ENCODE measurements at regions not wholly inside any gene's neighbourhood (a gene's known extent, or its start where the extent isn't known, plus 50 kb on each side); places are given as distances from the start of the nearest gene placed in this dataset.

DNA sequence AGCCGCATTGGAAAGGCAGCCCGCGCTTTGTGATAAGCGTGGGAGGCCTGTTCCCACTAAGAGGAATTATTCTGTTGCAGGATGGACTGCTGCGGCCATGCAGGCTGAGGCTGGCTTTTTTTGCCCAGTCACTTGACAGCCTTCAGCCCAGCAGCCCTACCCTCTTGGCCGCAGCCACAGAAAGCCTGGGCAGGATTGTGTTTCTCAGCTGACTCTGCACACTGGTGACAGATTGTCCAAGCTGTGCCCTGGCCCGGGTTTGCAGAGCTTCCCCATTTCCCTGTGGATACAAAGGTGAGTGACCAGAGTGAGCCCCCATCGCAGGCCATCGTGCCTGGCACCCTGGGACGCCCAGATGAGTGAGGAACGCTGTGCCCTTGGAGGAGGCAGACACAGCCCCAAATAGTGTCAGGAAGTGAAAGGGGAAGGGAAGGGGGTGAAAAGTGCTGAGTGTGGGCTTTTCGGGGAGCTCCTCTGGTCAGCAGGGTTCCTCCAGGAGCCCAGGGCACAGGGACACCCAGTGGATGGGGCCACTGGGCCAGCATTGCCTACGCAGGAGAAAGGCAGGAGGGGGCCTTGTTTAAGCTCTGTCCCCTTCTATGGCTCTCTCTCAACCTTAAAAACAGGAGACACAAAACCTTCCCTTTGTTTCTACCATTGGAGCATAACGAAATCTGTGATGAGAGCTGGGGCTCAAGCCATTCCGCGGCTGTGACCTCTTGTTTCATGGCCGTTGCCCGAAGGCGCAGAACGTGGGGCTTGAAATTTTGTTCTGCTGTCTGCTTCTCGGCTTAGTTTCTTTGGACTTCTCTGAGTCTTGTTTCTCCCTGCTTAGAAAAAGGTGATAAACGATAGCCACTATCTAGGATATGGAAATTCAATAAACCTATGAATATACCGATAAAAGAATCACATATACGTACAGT is 91.5 kb upstream of the MEF2A start:
- TF ChIP-seq, protein P1, sequence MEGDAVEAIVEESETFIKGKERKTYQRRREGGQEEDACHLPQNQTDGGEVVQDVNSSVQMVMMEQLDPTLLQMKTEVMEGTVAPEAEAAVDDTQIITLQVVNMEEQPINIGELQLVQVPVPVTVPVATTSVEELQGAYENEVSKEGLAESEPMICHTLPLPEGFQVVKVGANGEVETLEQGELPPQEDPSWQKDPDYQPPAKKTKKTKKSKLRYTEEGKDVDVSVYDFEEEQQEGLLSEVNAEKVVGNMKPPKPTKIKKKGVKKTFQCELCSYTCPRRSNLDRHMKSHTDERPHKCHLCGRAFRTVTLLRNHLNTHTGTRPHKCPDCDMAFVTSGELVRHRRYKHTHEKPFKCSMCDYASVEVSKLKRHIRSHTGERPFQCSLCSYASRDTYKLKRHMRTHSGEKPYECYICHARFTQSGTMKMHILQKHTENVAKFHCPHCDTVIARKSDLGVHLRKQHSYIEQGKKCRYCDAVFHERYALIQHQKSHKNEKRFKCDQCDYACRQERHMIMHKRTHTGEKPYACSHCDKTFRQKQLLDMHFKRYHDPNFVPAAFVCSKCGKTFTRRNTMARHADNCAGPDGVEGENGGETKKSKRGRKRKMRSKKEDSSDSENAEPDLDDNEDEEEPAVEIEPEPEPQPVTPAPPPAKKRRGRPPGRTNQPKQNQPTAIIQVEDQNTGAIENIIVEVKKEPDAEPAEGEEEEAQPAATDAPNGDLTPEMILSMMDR (IDR thresholded peaks at IDR 0.05; ENCODE audit: low read depth, low read length), result no peak
- no peak overlapping the region for H3K4me3 ChIP-seq (ENCODE audit: low read depth, low read length)
- DNase-seq (ENCODE audit: low read depth, low spot score), result no peak
- in situ Hi-C loops (cut with HindIII; ENCODE audit: low sequenced_read_pairs), result no loop called here

DNA sequence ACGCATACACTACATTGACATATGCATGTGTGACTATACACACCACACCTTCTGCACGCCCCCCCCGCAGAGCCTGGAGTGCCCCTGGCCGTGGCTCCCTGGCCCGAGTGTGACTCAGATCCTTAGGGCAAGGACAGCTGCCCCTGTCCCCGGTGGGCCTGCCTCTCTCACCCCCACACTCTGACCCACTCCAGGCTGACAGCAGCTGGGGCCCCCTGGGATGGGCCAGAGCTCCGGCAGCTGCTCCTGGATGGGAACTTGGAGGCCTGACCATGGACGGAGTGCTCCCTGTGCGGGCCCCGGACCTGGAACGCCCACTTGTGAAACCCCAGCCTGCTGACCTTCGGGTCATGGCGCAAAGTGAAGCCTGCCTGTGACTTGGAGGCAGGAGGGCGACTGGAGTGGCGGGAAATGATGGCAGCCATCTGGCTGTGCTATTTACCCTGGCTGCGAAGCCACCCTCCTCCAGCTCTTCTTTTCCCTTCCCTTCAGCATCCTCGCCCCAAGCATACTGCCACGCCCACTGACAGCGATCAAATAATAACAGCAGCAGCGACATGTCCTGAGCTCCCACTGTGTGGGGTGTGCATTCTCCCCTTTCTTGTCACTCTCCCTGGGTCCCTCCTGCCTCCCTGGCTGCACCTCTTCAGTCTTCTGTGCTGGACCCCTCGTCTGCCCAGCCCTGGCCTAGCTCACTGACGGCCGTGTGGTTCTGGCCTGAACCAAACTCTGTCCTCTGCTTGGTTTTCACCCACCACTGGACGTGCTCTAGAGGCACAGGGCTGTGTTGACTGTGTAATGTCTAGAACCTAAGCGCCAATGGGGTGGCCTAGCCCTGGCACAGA is 90.7 kb upstream of the MEF2A start:
- in situ Hi-C loops (cut with HindIII; ENCODE audit: low sequenced_read_pairs), result no loop called here

GRCh38 chr15:99475754-99476412 is 89.9 kb upstream of the MEF2A start:
- TF ChIP-seq, protein P1 (IDR thresholded peaks at IDR 0.05; ENCODE audit: low read depth, low read length), result no peak
- H3K4me3 ChIP-seq (ENCODE audit: low read depth, low read length), result no peak overlapping the region
- in situ Hi-C loops (cut with HindIII; ENCODE audit: low sequenced_read_pairs), result no loop called here

More for the DNA sequence above, 90.7 kb upstream of the MEF2A start:
- no peak overlapping the region for H3K4me3 ChIP-seq (ENCODE audit: low read depth, low read length)
- TF ChIP-seq, protein P1 (IDR thresholded peaks at IDR 0.05; ENCODE audit: low read depth, low read length), result no peak
- no peak for DNase-seq (ENCODE audit: low read depth, low spot score)

GRCh38 chr15:99476413-99477222 is 89.2 kb upstream of the MEF2A start:
- in situ Hi-C loops (cut with HindIII; ENCODE audit: low sequenced_read_pairs), result no loop called here
- peak overlapping the region; percentile 9 for H3K4me3 ChIP-seq (ENCODE audit: low read depth, low read length)

More at GRCh38 chr15:99475754-99476412, 89.9 kb upstream of the MEF2A start:
- DNase-seq (ENCODE audit: low read depth, low spot score), result no peak

GRCh38 chr15:99477791-99478471 is 87.9 kb upstream of the MEF2A start:
- in situ Hi-C loops (cut with HindIII; ENCODE audit: low sequenced_read_pairs), result no loop called here
- TF ChIP-seq, protein P1 (IDR thresholded peaks at IDR 0.05; ENCODE audit: low read depth, low read length), result no peak

More at GRCh38 chr15:99476413-99477222, 89.2 kb upstream of the MEF2A start:
- TF ChIP-seq, protein P1 (IDR thresholded peaks at IDR 0.05; ENCODE audit: low read depth, low read length), result no peak
- DNase-seq (ENCODE audit: low read depth, low spot score), result peak; percentile 99

More at GRCh38 chr15:99477791-99478471, 87.9 kb upstream of the MEF2A start:
- no peak overlapping the region for H3K4me3 ChIP-seq (ENCODE audit: low read depth, low read length)
- DNase-seq (ENCODE audit: low read depth, low spot score), result no peak

All from astrocyte of the spinal cord (primary cell).